Mononuclear cell (primary cell): ENCODE measurements at regions not wholly inside any gene's neighbourhood (a gene's known extent, or its start where the extent isn't known, plus 50 kb on each side); places are given as distances from the start of the nearest gene placed in this dataset.

ENCODE experiments used
- H3K27me3 ChIP-seq: 2 replicates; pipeline ENCODE4 v1.6.0; 2011; ENCODE audit warnings: low read length, control low read depth; ENCODE audit not compliant: insufficient read depth
- H3K4me1 ChIP-seq: 2 replicates; pipeline ENCODE4 v1.5.1; 2011; ENCODE audit warnings: mild to moderate bottlenecking, low read length, control low read depth; ENCODE audit not compliant: insufficient read depth
- H3K4me3 ChIP-seq: 2 replicates; pipeline ENCODE4 v1.5.1; 2011; ENCODE audit warnings: mild to moderate bottlenecking, low read length, moderate library complexity
- H3K9me3 ChIP-seq: 2 replicates; pipeline ENCODE4 v1.5.1; 2011; ENCODE audit warnings: low read depth, mild to moderate bottlenecking, control low read depth, low read length

DNA sequence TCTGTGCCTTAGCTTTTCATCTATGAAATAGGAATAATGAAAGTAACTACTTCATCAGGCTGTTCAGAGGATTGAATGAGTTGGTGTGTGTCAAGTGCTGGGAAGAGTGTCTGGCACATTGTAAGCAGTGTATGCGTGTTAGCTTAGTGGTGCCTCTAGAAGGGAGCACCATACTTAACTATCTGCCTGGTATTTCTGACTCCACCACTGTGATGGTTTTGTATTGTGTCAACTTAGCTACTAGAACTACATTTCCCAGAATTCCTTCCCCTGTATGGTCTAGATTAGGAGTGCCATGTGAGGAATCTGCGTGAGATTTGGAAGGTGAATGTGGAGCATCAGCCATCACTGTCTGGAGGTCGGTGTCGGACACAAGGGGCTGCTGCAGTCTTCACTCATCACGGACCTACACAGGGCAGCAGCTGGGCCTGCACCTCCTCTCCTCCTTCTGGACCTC, 115.4 kb upstream of the GALNT15 start:
- Histone ChIP-seq H3K9me3 (no peaks in the 10 kb centered on the region), H3K4me1 (no peaks in the 10 kb centered on the region), H3K27me3 (no peaks in the 10 kb centered on the region), H3K4me3 (no peak overlapping the region)

DNA sequence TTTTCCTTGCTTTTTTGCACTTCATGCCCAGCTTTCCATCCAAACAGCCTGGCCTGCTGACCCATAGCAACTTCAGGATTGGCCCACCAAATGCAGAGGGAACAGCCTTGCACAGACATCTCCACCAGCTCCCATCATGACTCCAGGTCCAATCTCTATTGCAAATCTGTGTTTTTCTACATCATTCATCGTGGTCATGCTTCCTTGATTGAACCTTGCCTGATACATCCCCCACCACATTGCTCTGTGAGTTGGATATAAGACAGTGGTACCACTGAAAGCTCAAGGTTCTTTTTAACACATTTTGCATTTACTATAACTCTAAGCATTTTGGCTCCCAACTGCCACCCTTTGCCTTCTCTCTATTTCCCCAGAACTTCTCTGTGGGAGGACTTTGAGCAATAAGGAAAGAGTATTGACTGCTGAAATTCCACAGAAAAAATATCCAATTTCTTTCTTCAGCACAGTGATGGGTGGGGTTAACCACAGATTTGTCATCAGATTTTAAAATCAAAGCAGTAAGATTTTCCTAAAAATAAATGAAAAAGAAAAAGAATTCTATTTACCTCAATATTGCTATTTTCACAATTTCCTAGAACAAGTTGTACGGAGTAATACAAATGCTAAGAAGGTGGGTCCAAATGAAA, 114.6 kb upstream of the GALNT15 start:
- H3K4me1 ChIP-seq = no peaks in the 10 kb centered on the region
- no peak overlapping the region for H3K4me3 ChIP-seq
- H3K27me3 ChIP-seq = no peaks in the 10 kb centered on the region
- H3K9me3 ChIP-seq = no peaks in the 10 kb centered on the region

DNA sequence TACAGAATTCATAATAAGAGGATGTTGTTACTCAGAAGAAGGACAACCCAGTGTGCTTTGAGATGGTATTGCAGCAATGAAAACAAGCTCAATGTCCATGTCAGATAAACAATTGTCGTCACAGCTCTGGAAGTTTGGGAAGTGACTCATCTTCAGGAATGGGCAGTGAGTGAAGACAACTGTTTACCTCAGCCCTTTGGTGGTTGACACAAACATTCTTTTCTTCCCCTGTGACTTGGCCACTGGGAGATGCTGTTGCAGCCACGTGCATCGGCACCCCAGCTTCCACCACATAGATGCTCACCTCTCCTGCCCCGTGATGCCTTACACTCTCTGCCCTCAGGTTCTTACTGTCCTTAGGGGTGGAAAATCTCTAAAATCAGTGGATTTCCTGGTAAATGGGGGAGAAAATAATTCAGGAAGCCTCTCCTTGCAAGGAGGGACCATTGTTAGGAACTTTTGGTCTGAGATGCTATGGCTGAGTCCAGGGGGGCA, 114.1 kb upstream of the GALNT15 start:
- no peaks in the 10 kb centered on the region for H3K27me3 ChIP-seq
- no peak overlapping the region for H3K4me3 ChIP-seq
- H3K9me3 ChIP-seq = no peaks in the 10 kb centered on the region
- H3K4me1 ChIP-seq = no peaks in the 10 kb centered on the region

DNA sequence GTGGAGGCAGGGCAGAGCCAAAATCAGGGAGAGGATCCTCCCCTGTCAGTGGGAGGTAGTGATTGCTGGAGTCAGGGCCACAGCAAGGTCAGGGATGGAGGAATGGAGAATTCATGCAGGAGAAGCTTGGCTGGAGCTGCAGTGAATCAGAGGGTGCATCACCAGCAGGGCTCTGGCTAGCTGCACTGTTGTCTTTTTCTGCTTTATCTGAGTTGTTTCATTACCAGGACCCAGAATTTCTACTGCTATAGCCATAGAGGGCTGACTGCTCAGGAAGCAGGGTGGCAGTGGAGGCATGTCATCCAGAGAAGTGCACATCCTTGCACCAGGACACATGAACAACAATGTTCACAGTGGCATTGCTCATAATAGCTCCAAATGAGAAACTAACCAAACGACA, 113.5 kb upstream of the GALNT15 start:
- Histone ChIP-seq H3K4me1 (no peaks in the 10 kb centered on the region), H3K4me3 (no peak overlapping the region), H3K9me3 (no peaks in the 10 kb centered on the region), H3K27me3 (no peaks in the 10 kb centered on the region)

DNA sequence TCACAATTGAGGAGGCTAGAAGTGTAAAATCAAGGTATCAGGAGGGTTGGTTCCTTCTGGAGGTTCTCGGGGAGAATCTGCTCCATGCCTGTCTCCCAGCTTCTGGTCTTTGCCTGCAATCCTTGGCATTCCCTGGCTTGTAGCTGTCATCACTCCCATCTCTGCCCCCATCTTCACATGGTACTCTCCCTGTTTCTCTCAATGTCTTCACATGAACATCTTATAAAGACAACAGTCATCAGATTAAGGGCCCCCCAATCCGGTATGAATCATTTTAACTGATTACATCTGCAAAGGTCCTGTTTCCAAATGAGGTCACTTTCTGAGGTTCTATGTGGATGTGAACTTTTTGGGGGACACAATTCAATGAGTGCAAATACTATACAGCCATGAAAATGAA, 113.0 kb upstream of the GALNT15 start:
- H3K4me1 ChIP-seq = no peaks in the 10 kb centered on the region
- H3K27me3 ChIP-seq = no peaks in the 10 kb centered on the region
- H3K4me3 ChIP-seq = no peak overlapping the region
- no peaks in the 10 kb centered on the region for H3K9me3 ChIP-seq

DNA sequence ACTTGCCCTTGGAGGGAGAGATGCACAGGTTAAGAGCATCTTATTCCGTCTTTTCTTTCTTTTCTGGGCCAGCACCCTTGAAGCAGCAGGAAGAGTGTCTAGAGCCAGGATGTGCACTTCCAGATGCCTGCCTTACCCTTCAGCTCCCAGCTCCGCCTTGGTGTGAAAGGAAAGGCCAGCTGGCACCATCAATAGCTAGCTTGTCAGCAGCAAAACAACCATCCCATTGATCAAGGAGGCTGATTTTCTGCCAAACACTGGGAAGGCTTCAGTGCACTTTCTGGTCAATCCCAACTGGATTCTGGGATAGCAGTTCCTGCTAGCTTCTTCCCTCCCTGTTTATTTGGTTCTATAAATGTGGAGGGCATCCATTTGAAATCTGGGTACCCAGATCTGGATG, 110.9 kb upstream of the GALNT15 start:
- Histone ChIP-seq H3K27me3 (no peaks in the 10 kb centered on the region), H3K4me3 (no peak overlapping the region), H3K4me1 (no peaks in the 10 kb centered on the region)

DNA sequence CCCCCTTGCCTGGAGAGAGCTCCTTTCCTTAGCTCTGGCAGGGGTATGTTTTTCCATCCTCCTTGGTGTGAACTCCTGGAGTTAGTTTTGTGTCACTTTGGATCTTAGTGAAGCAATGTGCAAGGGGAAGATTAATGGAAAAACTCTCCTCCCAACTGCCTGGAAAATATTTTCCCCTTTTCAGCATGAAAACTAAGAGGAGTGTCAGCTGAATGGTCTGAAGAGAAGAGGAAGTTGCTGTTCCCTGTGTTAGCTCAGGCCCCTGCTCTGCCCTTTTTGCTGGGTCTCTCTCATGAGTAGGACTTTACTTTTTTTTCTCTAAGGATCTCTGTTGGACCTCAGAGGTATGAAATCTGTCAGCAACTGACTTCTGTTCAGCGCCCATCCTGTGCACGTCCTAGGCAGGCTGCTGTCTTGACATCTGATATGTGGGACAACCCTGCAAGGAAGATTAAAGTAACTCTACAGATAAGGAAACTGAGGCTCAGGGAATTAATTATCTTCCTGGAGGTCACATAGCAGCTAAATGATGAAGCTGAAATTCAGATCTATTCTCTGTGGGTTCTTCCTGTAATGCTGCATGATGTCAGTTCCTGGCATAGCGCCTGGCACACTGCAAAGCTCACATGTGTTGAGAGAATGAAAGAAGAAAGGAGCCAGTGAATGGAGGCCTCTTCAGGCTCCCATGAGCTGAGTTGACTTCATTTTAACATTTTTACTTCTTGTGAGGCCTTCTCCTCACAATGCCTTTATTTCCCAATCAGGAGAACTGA, 109.7 kb upstream of the GALNT15 start:
- Histone ChIP-seq H3K9me3 (no peaks in the 10 kb centered on the region), H3K27me3 (no peaks in the 10 kb centered on the region), H3K4me3 (no peak overlapping the region), H3K4me1 (no peaks in the 10 kb centered on the region)

More for the DNA sequence above, 110.9 kb upstream of the GALNT15 start:
- H3K9me3 ChIP-seq = no peaks in the 10 kb centered on the region

DNA sequence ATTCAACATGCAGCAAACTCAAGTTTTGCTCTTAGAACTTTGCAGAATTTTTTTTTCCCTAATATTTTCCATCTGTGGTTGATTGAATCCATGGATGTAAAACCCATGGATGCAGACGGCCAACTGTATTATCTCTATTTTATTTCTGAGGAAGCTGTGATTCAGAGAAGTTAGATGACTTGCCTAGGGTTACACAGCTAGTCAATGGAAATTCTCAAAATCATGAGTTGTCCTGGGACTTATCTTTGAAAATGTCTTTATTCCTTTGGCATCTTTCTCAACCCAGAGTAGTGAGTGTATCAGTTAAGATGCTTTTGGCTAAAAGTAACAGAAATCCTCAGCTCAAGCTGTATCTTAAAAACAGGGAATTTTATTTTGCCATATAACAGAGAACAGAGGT, 107.9 kb upstream of the GALNT15 start:
- no peak overlapping the region for H3K4me3 ChIP-seq
- no peaks in the 10 kb centered on the region for H3K9me3 ChIP-seq
- no peaks in the 10 kb centered on the region for H3K27me3 ChIP-seq
- no peaks in the 10 kb centered on the region for H3K4me1 ChIP-seq

DNA sequence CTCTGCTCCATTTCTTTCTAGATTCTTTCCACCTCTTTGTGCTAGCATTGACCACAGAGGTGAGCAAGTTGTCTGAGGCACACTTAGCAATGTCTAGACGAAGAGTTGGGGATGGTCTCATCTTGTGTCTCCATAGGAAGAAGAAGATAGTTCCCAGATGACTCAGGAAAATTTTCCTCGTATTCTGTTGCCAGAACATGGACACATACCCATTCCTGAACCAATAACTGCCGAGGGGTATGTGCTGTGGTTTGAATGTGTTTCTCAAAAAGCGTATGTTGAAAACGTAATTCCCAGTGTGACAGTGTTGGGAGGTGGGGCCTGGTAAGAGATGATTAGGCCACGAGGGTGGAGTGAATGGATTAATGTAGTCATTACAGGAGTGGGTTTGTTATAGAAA, 107.5 kb upstream of the GALNT15 start:
- H3K27me3 ChIP-seq = no peaks in the 10 kb centered on the region
- H3K4me1 ChIP-seq = no peaks in the 10 kb centered on the region
- H3K4me3 ChIP-seq = no peak overlapping the region
- H3K9me3 ChIP-seq = no peaks in the 10 kb centered on the region

DNA sequence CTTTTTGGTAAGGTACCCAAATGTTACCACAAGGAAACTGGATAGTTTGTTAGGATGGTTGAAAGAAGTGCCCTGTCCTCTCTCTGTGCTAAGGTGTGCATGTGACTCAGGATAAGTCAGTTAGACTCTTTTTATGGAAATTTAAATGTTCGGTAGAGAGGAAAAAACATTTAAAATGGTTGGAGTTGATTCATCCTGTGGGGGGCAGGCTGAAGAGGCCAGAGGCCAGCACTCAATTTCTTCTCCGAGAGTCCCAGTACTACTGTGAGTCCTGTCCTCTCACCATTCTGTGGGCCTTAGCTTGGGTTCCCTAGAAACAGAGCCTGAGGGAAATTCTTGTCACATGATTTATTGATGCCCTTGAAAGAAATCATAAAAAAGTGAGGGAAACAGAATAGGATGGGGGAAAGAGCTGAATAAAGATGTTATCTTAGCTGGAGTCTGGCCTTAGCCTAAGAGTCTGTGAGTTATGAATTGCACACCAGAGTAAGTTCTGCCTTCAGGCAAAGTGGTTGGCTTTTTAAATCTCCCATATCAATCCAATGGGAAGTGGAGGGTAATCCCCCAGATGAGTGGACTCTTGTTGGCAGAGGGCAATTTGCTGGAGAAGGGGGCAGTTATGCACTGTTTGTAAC, 106.5 kb upstream of the GALNT15 start:
- Histone ChIP-seq H3K4me1 (no peaks in the 10 kb centered on the region), H3K27me3 (no peaks in the 10 kb centered on the region), H3K9me3 (no peaks in the 10 kb centered on the region), H3K4me3 (no peak overlapping the region)

DNA sequence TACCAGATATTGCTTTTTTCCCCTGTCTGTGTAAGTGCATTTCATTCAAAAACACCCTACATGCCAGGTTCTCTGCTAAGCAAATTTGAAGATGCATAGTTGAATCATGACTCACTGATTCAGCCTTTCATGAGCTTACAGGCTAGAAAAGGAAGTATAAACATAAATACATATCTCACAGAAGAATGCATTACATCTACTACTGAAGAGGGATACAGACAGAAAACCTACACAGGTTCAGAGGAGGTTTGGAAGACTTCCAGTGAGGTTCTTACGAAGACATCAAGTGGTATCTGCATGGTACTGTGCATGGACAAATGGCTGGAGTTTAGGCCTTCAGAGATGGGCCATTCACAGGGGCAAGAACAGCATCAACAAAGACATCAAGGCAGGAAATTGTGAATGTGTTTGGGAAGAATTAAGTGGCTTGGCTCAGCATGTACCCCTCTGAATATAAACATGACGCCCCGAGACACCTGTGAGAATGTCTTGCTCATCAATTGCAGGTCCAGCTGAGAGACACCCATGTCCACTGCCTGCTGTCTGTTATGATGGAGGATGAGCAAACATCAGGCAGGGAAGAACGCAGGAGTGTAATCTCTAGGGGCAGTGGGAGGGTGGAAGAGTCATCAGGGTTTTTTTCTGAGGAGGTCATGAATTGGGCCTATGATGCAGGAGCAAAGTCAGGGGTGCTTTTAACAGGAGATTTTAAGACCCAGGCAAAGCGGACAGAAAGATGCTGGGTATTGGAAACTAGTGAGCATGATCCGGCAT, 105.1 kb upstream of the GALNT15 start:
- Histone ChIP-seq H3K27me3 (no peaks in the 10 kb centered on the region), H3K4me1 (no peaks in the 10 kb centered on the region), H3K4me3 (no peak overlapping the region), H3K9me3 (no peaks in the 10 kb centered on the region)

DNA sequence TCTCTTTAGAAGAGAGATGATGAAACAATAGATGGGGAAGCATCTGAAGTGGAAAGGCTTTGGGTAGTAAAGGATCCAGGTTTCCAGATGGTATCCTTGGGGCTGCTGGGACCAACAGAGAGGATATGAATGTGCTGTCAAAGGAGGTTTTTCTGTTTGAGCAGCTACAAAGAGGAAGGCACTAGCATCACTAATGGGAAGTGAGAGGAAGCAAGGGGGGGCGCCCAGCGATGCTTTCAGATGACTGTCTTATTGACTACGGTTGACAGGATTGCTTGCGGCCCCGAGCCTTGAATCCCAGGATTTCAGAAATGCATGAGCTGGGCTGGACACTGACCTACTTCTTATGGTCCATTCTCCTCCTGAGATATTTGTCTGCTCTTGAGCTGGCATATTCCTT, 103.8 kb upstream of the GALNT15 start:
- Histone ChIP-seq H3K27me3 (no peaks in the 10 kb centered on the region), H3K4me1 (no peaks in the 10 kb centered on the region), H3K9me3 (no peaks in the 10 kb centered on the region), H3K4me3 (no peak overlapping the region)

DNA sequence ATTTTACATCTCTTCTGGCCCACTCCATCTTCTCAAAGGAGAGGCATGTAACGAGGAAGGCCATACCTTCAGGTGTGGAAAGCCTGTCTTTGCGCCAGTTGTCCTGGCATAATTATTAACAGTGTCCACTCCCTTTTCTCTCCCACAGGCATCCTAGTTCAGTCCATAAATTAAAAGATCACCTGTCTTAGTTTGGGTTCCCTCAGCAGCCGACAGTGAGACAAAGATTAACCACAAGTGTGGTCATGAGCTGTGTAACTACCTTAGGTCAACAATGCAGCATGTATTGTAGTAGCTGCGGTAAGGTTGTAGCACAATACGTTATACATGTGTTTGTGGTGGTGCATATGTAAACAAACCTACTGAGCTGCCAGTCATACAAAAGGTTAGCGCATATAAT, 103.3 kb upstream of the GALNT15 start:
- Histone ChIP-seq H3K4me3 (no peak overlapping the region), H3K27me3 (no peaks in the 10 kb centered on the region), H3K4me1 (no peaks in the 10 kb centered on the region), H3K9me3 (no peaks in the 10 kb centered on the region)

DNA sequence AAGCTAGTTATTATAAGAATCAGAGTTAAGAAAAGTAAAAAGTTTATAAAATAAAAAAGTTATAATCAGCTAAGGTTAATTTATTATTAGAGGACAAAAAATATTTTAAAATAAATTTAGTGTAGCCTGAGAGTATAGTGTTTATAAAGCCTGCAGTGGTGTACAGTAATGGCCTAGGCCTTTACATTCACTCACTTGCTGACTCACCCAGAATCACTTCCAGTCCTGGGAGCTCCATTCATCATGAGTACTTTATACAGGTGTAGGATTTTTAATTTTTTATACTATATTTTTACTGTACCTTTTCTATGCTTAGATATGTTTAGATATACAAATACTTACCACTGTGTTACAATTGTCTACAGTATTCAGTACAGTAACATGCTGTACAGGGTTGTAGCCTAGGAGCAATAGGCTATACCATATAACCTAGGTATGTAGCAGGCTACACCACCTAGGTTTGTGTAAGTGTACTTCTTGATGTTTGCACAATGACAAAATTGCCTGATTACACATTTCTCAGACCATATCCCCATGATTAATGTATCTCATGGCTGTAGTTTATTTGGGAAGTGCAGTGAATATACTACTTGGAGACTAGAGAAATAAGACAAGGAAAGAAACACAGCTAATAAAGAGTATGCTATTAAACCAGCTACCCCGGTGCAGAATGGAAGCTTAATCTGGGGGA, 101.9 kb upstream of the GALNT15 start:
- H3K4me1 ChIP-seq = no peaks in the 10 kb centered on the region
- H3K4me3 ChIP-seq = no peak overlapping the region
- H3K9me3 ChIP-seq = no peaks in the 10 kb centered on the region
- H3K27me3 ChIP-seq = no peaks in the 10 kb centered on the region
